HepG2 (cell line): ENCODE measurements at regions not wholly inside any gene's neighbourhood (a gene's known extent, or its start where the extent isn't known, plus 50 kb on each side); places are given as distances from the start of the nearest gene placed in this dataset.

Source experiments
- GLI4 ChIP-seq: sonication (generic); formaldehyde crosslinking; IDR thresholded peaks from 2 replicates; pipeline ENCODE4 v1.5.1; 2020; ENCODE audit warnings: missing genetic modification reagents, mild to moderate bottlenecking, moderate library complexity, borderline replicate concordance
- PAWR ChIP-seq: sonication (generic); formaldehyde crosslinking; IDR thresholded peaks from 2 replicates; pipeline ENCODE4 v1.4.0; 2020; ENCODE audit warnings: missing genetic modification reagents, mild to moderate bottlenecking, borderline replicate concordance
- RCOR2 ChIP-seq: IDR thresholded peaks from 2 replicates; pipeline ENCODE4 v1.6.1; 2016; ENCODE audit warnings: missing biosample characterization, missing genetic modification reagents
- ZBTB42 ChIP-seq: sonication (generic); formaldehyde crosslinking; IDR thresholded peaks from 2 replicates; pipeline ENCODE4 v1.5.0; 2020; ENCODE audit warnings: mild to moderate bottlenecking, missing genetic modification reagents
- ZFP90 ChIP-seq: sonication (generic); formaldehyde crosslinking; IDR thresholded peaks from 2 replicates; pipeline ENCODE4 v1.8.0; 2022; ENCODE audit warnings: missing genetic modification reagents, mild to moderate bottlenecking, inconsistent platforms, borderline replicate concordance
- ZFX ChIP-seq: sonication (generic); formaldehyde crosslinking; IDR thresholded peaks from 2 replicates; pipeline ENCODE4 v1.4.0; 2020; ENCODE audit warnings: mild to moderate bottlenecking, low read depth, missing genetic modification reagents, moderate library complexity
- ZNF484 ChIP-seq: sonication (generic); formaldehyde crosslinking; IDR thresholded peaks from 2 replicates; pipeline ENCODE4 v1.5.1; 2020; ENCODE audit warnings: mild to moderate bottlenecking, low read depth, missing genetic modification reagents, borderline replicate concordance
- TF ChIP-seq, protein P1 (sequence below): sonication (generic); formaldehyde crosslinking; IDR thresholded peaks from 2 replicates; pipeline ENCODE4 v1.9.0; 2021; ENCODE audit warnings: missing genetic modification reagents, mild to moderate bottlenecking, borderline replicate concordance
- TF ChIP-seq, protein P2 (sequence below): sonication (generic); formaldehyde crosslinking; IDR thresholded peaks from 2 replicates; pipeline ENCODE4 v1.8.0; 2023; ENCODE audit warnings: mild to moderate bottlenecking, missing genetic modification reagents
- TF ChIP-seq, protein P3 (sequence below): sonication (generic); formaldehyde crosslinking; IDR thresholded peaks from 2 replicates; pipeline ENCODE4 v1.8.0; 2022; ENCODE audit warnings: missing genetic modification reagents, low read depth, mild to moderate bottlenecking, borderline replicate concordance

DNA sequence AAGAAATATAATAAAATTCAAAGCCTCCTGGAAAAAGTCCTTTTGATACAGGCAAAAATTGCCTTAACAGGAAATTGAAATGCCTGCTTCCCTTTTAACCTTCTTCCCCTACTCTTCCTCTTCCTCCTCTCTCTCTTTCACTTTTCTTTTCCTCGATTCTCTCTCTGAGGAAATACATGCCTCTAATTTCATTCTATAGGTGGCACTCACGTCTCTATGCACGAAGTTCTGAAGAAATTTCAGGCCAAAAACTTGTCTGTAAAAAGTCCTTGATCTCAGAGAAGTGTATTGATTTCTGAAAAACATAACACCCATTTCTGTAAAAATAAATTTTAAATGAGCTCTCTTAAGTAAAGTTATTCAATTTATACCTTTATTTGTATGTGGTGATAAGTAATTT is 371.7 kb upstream of the IRX4 start (continued):
- no peak for TF ChIP-seq ZBTB42
- TF ChIP-seq ZNF484, result no peak
- no peak for TF ChIP-seq ZFP90 (CRISPR knock-in tag)
- TF ChIP-seq, protein P1, sequence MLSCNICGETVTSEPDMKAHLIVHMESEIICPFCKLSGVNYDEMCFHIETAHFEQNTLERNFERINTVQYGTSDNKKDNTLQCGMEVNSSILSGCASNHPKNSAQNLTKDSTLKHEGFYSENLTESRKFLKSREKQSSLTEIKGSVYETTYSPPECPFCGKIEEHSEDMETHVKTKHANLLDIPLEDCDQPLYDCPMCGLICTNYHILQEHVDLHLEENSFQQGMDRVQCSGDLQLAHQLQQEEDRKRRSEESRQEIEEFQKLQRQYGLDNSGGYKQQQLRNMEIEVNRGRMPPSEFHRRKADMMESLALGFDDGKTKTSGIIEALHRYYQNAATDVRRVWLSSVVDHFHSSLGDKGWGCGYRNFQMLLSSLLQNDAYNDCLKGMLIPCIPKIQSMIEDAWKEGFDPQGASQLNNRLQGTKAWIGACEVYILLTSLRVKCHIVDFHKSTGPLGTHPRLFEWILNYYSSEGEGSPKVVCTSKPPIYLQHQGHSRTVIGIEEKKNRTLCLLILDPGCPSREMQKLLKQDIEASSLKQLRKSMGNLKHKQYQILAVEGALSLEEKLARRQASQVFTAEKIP (CRISPR knock-in tag), result no peak
- TF ChIP-seq, protein P2, sequence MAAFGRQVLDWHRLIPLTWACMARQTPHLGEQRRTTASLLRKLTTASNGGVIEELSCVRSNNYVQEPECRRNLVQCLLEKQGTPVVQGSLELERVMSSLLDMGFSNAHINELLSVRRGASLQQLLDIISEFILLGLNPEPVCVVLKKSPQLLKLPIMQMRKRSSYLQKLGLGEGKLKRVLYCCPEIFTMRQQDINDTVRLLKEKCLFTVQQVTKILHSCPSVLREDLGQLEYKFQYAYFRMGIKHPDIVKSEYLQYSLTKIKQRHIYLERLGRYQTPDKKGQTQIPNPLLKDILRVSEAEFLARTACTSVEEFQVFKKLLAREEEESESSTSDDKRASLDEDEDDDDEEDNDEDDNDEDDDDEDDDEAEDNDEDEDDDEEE (CRISPR knock-in tag), result no peak
- TF ChIP-seq, protein P3, sequence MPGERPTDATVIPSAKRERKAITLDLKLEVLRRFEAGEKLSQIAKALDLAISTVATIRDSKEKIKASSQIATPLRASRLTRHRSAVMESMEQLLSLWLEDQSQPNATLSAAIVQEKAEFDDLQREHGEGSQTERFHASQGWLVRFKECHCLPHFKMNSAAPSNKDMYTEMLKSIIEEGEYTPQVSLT (CRISPR knock-in tag), result no peak
- no peak for TF ChIP-seq ZFX
- TF ChIP-seq RCOR2 (CRISPR knock-in tag), result no peak
- no peak for TF ChIP-seq PAWR
- TF ChIP-seq GLI4 (CRISPR knock-in tag), result no peak
